DMS53 treated with DMSO at 0.1 percent for 48 hours (cell line): ENCODE measurements at regions not wholly inside any gene's neighbourhood (a gene's known extent, or its start where the extent isn't known, plus 50 kb on each side); places are given as distances from the start of the nearest gene placed in this dataset.
A peak's percentile ranks its signal among the peaks of the same experiment; 100 is the strongest.

Experiments used
- DNase-seq: peaks from one replicate; lab custom pipeline; 2025; ENCODE audit not compliant: unreplicated experiment; lab: John Stamatoyannopoulos, UW

GRCh38 chr5:34529581-34530331 is 126.4 kb upstream of the RAI14 start:
- DNase-seq, result no peak

- no peak for DNase-seq
Measured at GRCh38 chr5:34530637-34531036, 125.5 kb upstream of the RAI14 start.

- no peak for DNase-seq
Measured at GRCh38 chr5:34531751-34532360, 124.3 kb upstream of the RAI14 start.

- DNase-seq, result peak; percentile 19
Measured at GRCh38 chr5:34533582-34534522, 122.3 kb upstream of the RAI14 start.

DNA sequence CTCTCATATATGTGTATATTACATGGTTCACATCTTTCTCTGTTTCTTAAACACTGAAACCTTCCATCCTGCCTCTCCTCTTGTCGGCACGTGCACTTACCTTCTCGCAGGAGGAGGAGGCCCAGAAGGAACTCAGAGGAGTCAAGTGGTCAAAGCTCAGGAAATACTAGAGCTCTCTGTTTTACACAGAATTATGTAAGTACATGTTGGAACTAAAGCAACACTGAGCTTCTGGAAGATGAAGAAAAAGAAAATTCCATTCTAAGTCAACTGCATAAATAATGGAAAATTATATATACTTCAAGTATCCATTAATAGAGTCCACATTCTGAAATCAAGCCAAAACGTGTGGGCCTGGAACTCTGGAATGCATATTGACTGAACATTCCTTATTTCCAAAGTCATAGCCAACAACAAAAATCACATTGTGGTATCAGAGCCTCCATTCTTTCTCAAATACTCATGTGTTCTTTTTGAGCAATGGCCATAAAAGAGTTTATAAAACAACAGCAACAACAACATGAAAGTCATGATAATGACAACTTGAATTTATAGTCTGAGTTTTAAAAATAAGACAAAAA is 121.5 kb upstream of the RAI14 start:
- no peak for DNase-seq

DNA sequence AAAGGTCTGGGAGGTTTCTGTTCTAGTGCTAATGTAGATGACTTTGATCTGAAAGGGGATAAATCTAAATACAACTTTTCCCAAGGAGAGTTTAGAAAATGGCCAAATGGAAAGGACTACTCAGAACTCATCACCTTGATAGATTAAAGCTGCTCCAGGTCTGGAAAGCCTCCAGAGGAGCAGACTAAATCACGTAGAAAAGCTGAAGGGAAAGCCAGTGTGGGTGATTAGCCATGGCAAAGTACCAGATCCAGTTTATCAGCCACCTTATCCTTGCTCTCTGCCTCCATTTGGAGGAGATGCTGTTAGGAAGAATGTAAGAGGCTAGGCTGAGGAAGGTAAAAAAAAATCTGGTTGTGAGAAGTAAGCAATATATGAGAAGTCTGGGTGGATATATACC is 120.7 kb upstream of the RAI14 start:
- DNase-seq, result no peak

DNA sequence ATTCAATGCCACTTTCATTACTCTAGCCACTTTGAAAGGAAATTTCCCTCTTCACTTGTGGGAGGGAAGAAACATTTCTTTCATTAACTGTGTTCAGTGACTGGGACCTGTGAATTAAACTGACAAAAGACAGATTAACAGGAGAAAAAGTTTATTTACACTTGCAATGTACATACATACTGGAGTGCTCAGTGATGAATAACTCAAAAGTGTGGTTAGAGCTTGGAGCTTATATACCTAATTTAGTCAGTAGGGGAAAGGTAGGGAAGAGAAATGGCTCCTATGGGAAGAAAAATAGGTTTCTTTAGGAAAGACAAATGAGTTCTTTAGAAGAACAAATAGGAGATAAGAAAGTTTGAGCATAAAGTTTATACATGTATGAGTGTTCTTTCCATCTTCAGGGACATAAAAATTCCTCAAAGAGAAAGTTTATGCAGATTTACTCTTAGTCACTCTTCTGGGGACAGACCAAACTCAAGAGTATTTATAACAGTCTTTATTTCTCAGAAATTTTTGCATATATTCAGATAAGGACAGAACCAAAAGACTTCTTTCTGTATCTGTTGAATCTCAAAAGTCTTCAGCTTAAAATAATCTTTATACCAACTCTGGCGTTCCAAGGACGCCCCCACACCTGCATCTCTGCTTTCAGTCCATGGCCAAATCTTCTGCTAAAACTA is 120.0 kb upstream of the RAI14 start:
- peak; percentile 32 for DNase-seq

GRCh38 chr5:34536699-34537098 is 119.4 kb upstream of the RAI14 start:
- no peak for DNase-seq

GRCh38 chr5:34538026-34538672 is 118.0 kb upstream of the RAI14 start:
- DNase-seq, result no peak

- no peak for DNase-seq
Measured at GRCh38 chr5:34539183-34539582, 116.9 kb upstream of the RAI14 start.

GRCh38 chr5:34541067-34541466 is 115.1 kb upstream of the RAI14 start:
- no peak for DNase-seq

DNA sequence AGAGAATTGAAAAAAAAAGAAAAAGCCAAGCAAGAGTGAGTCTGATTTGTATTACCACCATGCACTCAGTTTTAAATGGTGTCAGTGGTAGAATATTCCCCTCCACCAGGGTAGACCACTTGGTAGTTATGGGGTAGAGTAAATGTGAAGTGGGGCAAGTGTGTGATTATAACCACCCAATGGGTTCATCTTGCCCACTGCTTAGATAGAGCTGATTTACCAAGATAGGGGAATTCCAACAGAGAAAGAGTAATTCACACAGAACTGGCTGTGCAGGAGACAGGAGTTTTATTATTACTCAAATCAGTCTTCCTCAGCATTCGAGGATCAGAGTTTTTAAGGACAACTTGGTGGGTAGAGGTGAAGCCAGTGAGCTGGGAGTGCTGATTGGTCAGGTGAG is 113.3 kb upstream of the RAI14 start:
- DNase-seq, result no peak

GRCh38 chr5:34543687-34544086 is 112.4 kb upstream of the RAI14 start:
- no peak for DNase-seq

- DNase-seq, result no peak
Measured at GRCh38 chr5:34544403-34544802, 111.7 kb upstream of the RAI14 start.

DNA sequence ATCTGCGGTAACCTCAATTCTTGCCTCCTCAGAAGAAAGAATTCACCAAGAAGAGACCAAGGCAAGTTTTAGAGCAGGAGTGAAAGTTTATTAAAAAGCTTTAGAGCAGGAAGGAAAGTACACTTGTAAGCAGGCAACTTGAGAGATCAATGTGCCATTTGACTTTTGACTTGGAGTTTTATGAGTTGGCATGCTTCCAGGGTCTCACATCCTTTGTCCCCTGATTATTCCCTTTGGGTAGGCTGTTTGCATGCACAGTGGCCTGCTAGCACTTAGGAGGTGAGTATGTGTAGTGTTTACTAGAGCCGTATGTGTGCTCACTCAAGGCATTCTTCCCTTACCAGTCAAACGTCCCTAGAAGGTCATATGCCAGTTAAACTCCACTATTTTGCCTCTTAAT is 111.0 kb upstream of the RAI14 start:
- no peak for DNase-seq

DNA sequence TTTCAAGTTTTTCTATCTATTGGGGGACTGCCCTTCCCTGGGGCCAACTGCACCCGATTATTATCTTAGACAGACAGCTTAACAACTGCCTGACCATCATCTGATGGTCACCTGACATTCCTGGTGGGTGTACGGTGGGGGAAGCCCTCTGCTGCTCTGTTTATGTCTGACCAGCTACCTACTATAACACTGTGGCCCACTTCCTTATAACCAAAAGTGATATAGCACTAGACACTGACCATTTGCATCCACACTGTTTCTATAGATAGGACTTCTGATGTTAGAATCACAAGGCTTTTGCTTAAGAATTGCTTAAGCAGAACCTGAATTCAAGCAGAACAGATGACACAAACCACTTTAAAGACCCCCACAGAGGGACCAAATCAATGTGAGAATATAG is 110.5 kb upstream of the RAI14 start:
- DNase-seq, result no peak

DNA sequence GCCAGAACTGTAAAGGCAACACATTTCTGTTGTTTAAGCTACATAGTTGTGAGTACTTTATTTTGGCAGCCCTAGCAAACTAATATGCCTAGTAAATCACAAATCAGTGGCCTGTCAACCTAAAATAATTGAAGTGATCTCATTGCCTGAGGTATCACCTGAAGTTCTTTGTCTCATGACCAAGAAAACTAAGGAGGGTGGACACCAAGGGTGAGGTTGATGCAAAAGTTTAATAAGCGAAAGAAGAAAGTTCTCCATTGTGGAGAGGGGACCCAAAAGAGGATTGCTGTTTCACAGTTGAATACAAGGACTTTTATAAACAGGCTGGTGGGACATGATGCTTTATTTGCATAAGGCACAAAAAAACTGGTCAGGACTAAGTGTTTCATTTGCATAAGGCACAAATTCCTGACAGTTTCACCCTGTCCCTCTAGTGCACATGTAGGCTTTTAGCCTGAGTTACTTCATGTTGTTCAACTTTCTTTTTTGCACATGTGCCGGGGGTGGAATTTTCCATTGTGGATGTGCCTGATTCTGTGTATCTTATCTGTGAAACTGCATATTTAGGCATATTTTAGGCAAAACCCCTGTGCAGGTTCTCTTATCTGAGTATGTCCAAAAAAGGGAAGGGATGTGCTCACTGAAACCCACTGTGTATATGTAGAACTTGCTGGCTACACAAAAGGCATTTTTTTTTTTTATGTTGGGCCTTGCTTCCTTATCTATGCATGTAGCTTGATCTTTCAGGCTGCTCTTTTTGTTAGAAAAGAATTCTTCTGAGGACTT is 108.6 kb upstream of the RAI14 start:
- DNase-seq, result no peak

DNA sequence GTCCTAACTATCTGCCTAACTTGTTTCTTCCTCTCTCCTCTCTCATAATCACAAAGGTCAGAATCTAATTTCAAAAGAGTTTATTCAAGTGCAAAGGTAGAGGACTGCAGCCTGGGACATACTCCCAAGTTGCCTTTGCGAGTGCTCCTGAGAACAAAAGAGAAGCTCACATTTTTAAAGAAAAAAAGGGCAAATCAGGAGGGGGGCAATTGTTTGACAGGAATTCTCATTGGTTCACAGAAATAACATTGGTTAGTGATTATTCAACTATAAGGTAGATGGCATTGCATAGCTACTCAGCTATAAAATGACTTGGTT is 108.1 kb upstream of the RAI14 start:
- no peak for DNase-seq

- no peak for DNase-seq
Measured at GRCh38 chr5:34550247-34550646, 105.9 kb upstream of the RAI14 start.

DNA sequence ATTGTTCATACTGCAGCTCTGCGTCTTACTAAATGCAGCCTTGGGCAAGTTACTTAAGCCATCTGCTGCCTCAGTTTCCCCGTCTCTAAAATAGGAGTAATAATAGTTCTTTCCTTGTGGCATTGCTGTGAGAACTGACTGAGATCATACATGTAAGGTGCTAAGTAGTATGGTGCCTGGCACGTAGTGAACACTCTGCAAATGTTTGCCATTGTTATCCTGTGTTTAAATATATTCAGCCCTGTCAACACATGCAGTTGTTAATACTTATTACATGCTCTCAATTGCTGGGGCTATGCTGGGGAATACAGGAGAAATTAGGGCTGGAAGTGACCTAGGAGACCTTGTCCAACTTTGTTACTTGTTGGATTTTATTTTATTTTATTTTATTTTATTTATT is 105.2 kb upstream of the RAI14 start:
- no peak for DNase-seq
